ENCODE measurements at regions not wholly inside any gene's neighbourhood (a gene's known extent, or its start where the extent isn't known, plus 50 kb on each side); places are given as distances from the start of the nearest gene placed in this dataset.
A peak's percentile ranks its signal among the peaks of the same experiment; 100 is the strongest.

DNA sequence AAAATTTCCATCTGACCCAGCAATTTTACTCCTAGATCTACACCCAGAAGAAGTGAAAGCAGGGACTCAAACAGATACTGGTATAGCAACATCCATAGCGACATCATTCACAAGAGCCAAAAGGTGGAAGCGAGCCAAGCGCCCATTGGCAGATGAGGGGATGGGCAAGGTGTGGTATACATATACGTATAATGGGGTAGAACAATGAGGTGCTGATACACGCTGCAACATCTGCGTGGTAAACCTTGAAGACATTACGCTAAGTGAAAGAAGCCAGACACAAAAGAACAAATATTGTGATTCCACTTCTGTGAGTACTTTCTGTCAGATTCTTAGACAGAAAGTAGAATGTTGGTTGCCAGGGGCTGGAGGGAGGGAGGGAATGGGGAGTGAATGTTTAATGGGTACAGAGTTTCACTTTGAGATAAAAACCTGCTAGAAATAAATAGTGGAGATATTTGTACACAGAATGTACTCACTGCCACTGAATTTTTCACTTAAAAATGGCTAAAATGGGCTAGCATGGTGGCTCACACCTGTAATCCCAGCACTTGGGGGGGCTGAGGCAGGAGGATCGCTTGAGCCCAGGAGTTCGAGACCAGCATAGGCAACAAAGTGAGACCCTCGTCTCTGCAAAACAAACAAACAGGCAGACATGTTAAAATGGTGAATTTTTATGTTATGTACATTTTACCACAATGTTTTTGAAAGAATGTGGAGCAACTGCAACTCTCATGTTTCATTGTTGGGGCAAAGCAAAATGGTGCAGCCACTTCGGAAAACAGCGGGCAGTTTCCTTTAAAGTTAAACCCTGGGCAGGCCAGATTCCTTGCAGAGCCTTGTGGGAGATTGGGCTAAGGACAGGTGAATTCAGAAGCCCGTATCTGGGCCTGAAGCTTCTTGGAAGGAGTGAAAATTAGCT lies 103.4 kb upstream of the MYCN start:
- Histone ChIP-seq H3K27ac (ENCODE audit: low read depth, low read length) (no peak overlapping the region), H4K91ac (ENCODE audit: low read depth, low read length) (no peak overlapping the region), H2BK120ac (ENCODE audit: insufficient read depth, low read length, poor library complexity) (no peak overlapping the region), H3K14ac (ENCODE audit: low read length) (no peak overlapping the region), H3K4me2 (ENCODE audit: low read length) (no peak overlapping the region), H2BK12ac (ENCODE audit: low read length) (no peak overlapping the region), H3K23ac (ENCODE audit: low read length) (no peak overlapping the region), H3K18ac (ENCODE audit: low read length) (no peak overlapping the region), H3K36me3 (ENCODE audit: control insufficient read depth in 1 of 2, insufficient read depth in 2 of 2, low read length in 2 of 2) (no peaks in the 10 kb centered on the region), H4K8ac (ENCODE audit: low read depth, low read length) (no peak overlapping the region), H3K79me2 (ENCODE audit: control insufficient read depth, insufficient read depth, low read length, poor library complexity) (no peaks in the 10 kb centered on the region), H3K9me3 (ENCODE audit: insufficient read depth, low read depth, low read length) (no peaks in the 10 kb centered on the region), H3K9ac (ENCODE audit: low read length) (no peak overlapping the region), H3K4ac (ENCODE audit: low read depth, low read length) (no peak overlapping the region), H2BK5ac (ENCODE audit: low read depth, low read length, poor library complexity) (no peak overlapping the region), H3K27me3 (ENCODE audit: insufficient read depth, low read length) (no peaks in the 10 kb centered on the region), H4K12ac (ENCODE audit: low read depth, low read length) (no peak overlapping the region), H3K4me1 (ENCODE audit: control insufficient read depth in 1 of 2, insufficient read depth in 2 of 2, low read length in 2 of 2) (peaks cover 7% of the 10 kb centered on the region in 2 experiments), H3K4me3 (ENCODE audit: low read depth, low read length) (no peak overlapping the region), H2AK5ac (ENCODE audit: low read length) (no peak overlapping the region), H3K79me1 (ENCODE audit: low read length) (no peaks in the 10 kb centered on the region), H2AFZ (ENCODE audit: insufficient read depth, low read length, poor library complexity) (no peak overlapping the region)
- DNase-seq = no peak
- WGBS (ENCODE audit: extremely low coverage, insufficient coverage, insufficient read length) = no CpG with 5 or more reads among the region's 13 CpGs

GRCh38 chr2:15838481-15839090 lies 101.8 kb upstream of the MYCN start:
- Histone ChIP-seq H3K4me3 (ENCODE audit: low read depth, low read length) (no peak overlapping the region), H2AFZ (ENCODE audit: insufficient read depth, low read length, poor library complexity) (no peak overlapping the region), H3K23ac (ENCODE audit: low read length) (no peak overlapping the region), H3K4ac (ENCODE audit: low read depth, low read length) (no peak overlapping the region), H3K14ac (ENCODE audit: low read length) (no peak overlapping the region), H3K4me2 (ENCODE audit: low read length) (no peak overlapping the region), H2BK12ac (ENCODE audit: low read length) (no peak overlapping the region), H3K9me3 (ENCODE audit: insufficient read depth, low read depth, low read length) (no peaks in the 10 kb centered on the region), H2BK120ac (ENCODE audit: insufficient read depth, low read length, poor library complexity) (no peak overlapping the region), H3K79me1 (ENCODE audit: low read length) (no peaks in the 10 kb centered on the region), H2BK5ac (ENCODE audit: low read depth, low read length, poor library complexity) (no peak overlapping the region), H3K4me1 (ENCODE audit: control insufficient read depth in 1 of 2, insufficient read depth in 2 of 2, low read length in 2 of 2) (peaks cover 16 to 20% of the 10 kb centered on the region in 2 experiments), H4K8ac (ENCODE audit: low read depth, low read length) (no peak overlapping the region), H4K91ac (ENCODE audit: low read depth, low read length) (no peak overlapping the region), H3K9ac (ENCODE audit: low read length) (no peak overlapping the region), H4K12ac (ENCODE audit: low read depth, low read length) (no peak overlapping the region), H3K18ac (ENCODE audit: low read length) (no peak overlapping the region), H3K36me3 (ENCODE audit: control insufficient read depth in 1 of 2, insufficient read depth in 2 of 2, low read length in 2 of 2) (no peaks in the 10 kb centered on the region), H3K27me3 (ENCODE audit: insufficient read depth, low read length) (no peaks in the 10 kb centered on the region), H3K27ac (ENCODE audit: low read depth, low read length) (no peak overlapping the region), H3K79me2 (ENCODE audit: control insufficient read depth, insufficient read depth, low read length, poor library complexity) (no peaks in the 10 kb centered on the region), H2AK5ac (ENCODE audit: low read length) (no peak overlapping the region)
- WGBS (ENCODE audit: extremely low coverage, insufficient coverage, insufficient read length) = no CpG with 5 or more reads among the region's 13 CpGs
- DNase-seq = peak in 1 of 2 donors; percentile 70

DNA sequence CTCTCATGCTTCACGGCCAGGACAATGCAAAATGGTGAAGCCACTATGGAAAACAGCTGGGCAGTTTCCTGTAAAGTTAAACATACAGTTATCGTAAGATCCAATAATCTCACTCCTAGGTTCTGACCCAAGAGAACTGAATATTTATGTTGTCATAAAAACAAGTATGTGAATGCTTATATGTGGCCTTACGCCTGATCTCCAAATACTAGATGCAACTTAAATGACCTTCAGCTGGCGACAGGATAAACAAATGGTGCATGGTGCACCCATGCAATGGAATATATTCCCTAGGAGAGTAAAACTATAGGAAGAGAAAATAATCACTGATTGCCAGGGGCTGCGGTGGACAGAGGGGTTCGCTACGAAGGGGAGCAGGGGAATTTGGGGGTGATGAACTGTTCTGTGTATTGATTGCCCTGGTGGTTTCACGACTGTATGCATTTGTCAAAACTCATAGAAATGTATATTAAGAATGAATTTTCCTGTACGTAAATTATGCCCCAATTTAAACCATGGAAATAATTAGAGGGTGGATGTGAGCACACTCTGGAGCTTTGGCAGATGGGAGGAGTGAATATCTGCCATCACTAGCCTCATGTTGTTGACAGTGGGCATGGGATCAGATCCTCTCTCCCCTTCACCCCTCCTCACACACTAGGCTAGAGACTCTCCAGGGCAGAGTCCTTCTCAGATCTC lies 100.8 kb upstream of the MYCN start:
- H4K12ac ChIP-seq (ENCODE audit: low read depth, low read length) = no peak overlapping the region

DNA sequence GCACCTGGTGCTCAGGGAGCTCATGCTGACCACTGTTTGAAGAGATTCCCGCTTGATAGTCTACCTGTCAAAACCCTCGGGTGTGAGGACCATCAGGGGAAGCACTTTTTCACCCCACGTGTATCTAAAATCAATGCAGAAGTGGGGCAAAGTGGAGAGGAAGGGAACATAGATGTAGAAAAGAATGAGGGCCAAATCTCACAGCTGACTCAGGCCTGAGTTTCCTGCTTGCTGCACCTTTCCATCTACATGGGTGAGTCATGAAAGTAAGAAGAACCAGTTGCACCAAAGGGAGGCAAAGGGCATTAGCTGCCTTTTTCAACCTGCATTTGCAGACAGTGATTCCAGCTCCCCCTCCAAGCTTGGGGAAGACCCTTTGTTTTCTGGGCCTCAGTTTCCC lies 100.2 kb upstream of the MYCN start:
- no peak overlapping the region for H3K23ac ChIP-seq (ENCODE audit: low read length)
- no peak overlapping the region for H3K4ac ChIP-seq (ENCODE audit: low read depth, low read length)
- no peaks in the 10 kb centered on the region for H3K79me1 ChIP-seq (ENCODE audit: low read length)
- no peak overlapping the region for H2AK5ac ChIP-seq (ENCODE audit: low read length)
- no peaks in the 10 kb centered on the region for H3K36me3 ChIP-seq (ENCODE audit: control insufficient read depth in 1 of 2, insufficient read depth in 2 of 2, low read length in 2 of 2)
- H3K14ac ChIP-seq (ENCODE audit: low read length) = no peak overlapping the region
- H2AFZ ChIP-seq (ENCODE audit: insufficient read depth, low read length, poor library complexity) = no peak overlapping the region
- no peaks in the 10 kb centered on the region for H3K27me3 ChIP-seq (ENCODE audit: insufficient read depth, low read length)
- no peak overlapping the region for H4K12ac ChIP-seq (ENCODE audit: low read depth, low read length)
- no CpG with 5 or more reads among the region's 3 CpGs for WGBS (ENCODE audit: extremely low coverage, insufficient coverage, insufficient read length)
- peak; percentile 38 to 72 for DNase-seq
- no peak overlapping the region for H3K4me2 ChIP-seq (ENCODE audit: low read length)
- no peak overlapping the region for H2BK120ac ChIP-seq (ENCODE audit: insufficient read depth, low read length, poor library complexity)
- H3K9ac ChIP-seq (ENCODE audit: low read length) = no peak overlapping the region
- no peak overlapping the region for H3K27ac ChIP-seq (ENCODE audit: low read depth, low read length)
- H3K4me3 ChIP-seq (ENCODE audit: low read depth, low read length) = no peak overlapping the region
- H4K8ac ChIP-seq (ENCODE audit: low read depth, low read length) = no peak overlapping the region
- H3K79me2 ChIP-seq (ENCODE audit: control insufficient read depth, insufficient read depth, low read length, poor library complexity) = no peaks in the 10 kb centered on the region
- no peak overlapping the region for H4K91ac ChIP-seq (ENCODE audit: low read depth, low read length)
- peaks cover 16 to 20% of the 10 kb centered on the region in 2 experiments for H3K4me1 ChIP-seq (ENCODE audit: control insufficient read depth in 1 of 2, insufficient read depth in 2 of 2, low read length in 2 of 2)
- no peak overlapping the region for H2BK5ac ChIP-seq (ENCODE audit: low read depth, low read length, poor library complexity)
- no peaks in the 10 kb centered on the region for H3K9me3 ChIP-seq (ENCODE audit: insufficient read depth, low read depth, low read length)
- no peak overlapping the region for H3K18ac ChIP-seq (ENCODE audit: low read length)
- H2BK12ac ChIP-seq (ENCODE audit: low read length) = no peak overlapping the region

More for the DNA sequence above, 100.8 kb upstream of the MYCN start:
- Histone ChIP-seq H3K23ac (ENCODE audit: low read length) (no peak overlapping the region), H3K4me1 (ENCODE audit: control insufficient read depth in 1 of 2, insufficient read depth in 2 of 2, low read length in 2 of 2) (peaks cover 16 to 20% of the 10 kb centered on the region in 2 experiments), H3K4me3 (ENCODE audit: low read depth, low read length) (no peak overlapping the region), H3K79me1 (ENCODE audit: low read length) (no peaks in the 10 kb centered on the region), H2BK120ac (ENCODE audit: insufficient read depth, low read length, poor library complexity) (no peak overlapping the region), H3K4me2 (ENCODE audit: low read length) (no peak overlapping the region), H3K79me2 (ENCODE audit: control insufficient read depth, insufficient read depth, low read length, poor library complexity) (no peaks in the 10 kb centered on the region), H2BK5ac (ENCODE audit: low read depth, low read length, poor library complexity) (no peak overlapping the region), H3K18ac (ENCODE audit: low read length) (no peak overlapping the region), H2AFZ (ENCODE audit: insufficient read depth, low read length, poor library complexity) (no peak overlapping the region), H2BK12ac (ENCODE audit: low read length) (no peak overlapping the region), H3K27me3 (ENCODE audit: insufficient read depth, low read length) (no peaks in the 10 kb centered on the region), H3K4ac (ENCODE audit: low read depth, low read length) (no peak overlapping the region), H3K9ac (ENCODE audit: low read length) (no peak overlapping the region), H3K14ac (ENCODE audit: low read length) (no peak overlapping the region), H3K27ac (ENCODE audit: low read depth, low read length) (no peak overlapping the region), H4K91ac (ENCODE audit: low read depth, low read length) (no peak overlapping the region), H4K8ac (ENCODE audit: low read depth, low read length) (no peak overlapping the region), H3K36me3 (ENCODE audit: control insufficient read depth in 1 of 2, insufficient read depth in 2 of 2, low read length in 2 of 2) (no peaks in the 10 kb centered on the region), H2AK5ac (ENCODE audit: low read length) (no peak overlapping the region), H3K9me3 (ENCODE audit: insufficient read depth, low read depth, low read length) (no peaks in the 10 kb centered on the region)
- no CpG with 5 or more reads among the region's 9 CpGs for WGBS (ENCODE audit: extremely low coverage, insufficient coverage, insufficient read length)
- DNase-seq = no peak

Measured in trophoblast cell (in vitro differentiated cells and primary cell).